ENCODE measurements at regions not wholly inside any gene's neighbourhood (a gene's known extent, or its start where the extent isn't known, plus 50 kb on each side); places are given as distances from the start of the nearest gene placed in this dataset.

DNA sequence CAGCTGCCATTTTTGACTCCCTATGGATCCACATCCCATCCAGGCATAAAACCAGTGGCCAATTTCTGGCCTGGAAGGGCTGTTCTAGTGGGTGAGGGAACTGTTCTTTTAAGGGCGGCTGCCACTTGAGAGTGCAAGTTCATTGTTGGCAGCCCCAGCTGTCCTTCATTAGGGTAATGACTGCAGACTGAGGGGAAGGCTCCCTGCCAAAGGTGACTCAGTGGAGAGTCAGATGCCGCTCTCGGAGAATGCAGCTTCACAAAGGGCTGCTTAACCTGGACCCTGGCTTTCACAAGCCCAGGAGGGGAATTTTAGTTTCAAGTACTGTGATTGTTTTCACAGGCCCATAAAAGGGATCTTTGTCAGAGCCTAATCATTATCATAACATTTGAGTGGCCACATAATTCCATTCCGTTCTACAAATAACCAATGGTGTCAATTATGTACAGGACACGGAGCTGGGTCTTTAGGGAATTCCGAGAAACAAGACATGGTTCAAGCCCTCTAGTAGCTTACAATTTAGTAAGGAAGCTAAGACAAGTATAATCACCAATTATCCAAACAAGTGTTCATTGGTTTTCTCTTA is 235.7 kb downstream of the CDCA7 start:
- no peak for DNase-seq

DNA sequence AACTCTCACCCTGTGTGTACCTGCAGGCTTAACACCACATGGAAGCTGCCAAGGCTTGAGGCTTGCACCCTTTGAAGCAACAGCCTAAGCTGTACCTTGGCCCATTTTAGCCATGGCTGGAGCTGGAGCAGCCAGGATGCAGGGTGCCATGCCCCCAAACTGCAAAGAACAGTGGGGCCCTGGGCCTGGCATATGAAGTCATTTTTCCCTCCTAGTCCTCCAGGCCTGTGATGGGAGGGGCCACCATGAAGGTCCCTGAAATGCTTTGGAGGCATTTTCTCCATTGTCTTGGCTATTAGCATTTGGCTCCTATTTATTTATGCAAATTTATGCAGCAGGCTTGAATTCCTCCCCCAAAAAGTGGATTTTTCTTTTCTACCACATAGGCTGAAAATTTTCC is 238.4 kb downstream of the CDCA7 start:
- DNase-seq, result no peak

DNA sequence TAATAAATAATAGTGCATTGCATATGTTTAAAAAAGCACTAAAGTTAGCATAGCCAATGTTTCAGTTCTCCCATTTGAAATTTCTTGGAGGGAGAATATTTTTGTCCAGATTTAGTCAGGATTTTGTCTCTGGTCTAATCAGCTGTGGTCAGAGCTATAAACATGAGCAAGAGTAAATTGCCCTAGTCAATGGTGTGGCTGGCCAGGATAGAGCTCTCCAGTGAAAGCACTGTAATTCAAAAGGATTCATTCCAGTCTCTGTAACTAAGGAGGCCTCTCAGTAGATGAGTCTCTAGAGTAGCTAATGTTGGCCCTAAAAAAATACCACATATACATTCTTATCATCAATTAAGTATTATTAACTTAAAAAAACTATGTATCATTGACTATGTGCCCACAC is 241.6 kb downstream of the CDCA7 start:
- DNase-seq, result no peak

DNA sequence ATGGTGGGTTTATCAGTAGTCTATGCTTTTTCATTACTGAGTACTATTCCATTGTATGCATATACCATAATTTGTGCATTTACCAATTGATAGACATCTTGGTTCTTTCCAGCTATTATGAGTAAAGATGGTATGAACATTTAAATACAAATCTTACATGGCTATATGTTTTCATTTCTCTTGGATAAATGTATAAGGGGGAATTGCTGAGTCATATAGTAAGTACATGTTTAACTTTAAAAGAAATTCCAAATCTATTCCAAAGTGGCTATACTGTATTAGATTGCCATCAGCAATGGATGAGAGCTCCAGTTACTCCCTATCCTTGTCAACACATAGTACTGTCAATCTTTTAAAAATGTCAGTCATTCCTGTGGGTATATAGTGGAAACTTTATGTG is 243.9 kb downstream of the CDCA7 start:
- no peak for DNase-seq

DNA sequence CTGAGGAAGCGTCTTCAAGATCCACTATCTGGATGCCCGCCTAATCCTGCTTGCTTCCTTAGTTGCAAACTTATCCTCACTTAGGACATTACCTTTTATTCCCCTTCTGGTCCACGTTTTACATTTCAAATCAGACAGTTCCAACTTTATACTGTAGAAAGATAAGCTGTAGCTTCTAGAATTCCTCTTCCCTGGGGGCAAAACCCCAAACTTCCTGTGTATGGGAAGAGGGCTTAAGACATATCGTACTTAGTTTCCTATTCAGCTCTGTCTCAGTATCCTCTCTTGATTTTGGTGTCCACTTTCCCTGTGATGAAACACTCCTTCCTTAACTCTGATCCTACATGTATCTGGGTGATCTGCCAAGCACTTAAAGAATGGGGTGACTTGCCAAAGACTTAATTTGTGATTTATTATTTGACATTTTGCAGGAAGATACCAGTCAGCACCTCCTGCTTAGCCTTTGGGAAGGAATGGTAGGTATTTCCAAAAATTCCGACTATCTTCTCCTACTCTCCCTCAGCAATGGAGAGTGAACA is 245.2 kb downstream of the CDCA7 start:
- no peak for DNase-seq

DNA sequence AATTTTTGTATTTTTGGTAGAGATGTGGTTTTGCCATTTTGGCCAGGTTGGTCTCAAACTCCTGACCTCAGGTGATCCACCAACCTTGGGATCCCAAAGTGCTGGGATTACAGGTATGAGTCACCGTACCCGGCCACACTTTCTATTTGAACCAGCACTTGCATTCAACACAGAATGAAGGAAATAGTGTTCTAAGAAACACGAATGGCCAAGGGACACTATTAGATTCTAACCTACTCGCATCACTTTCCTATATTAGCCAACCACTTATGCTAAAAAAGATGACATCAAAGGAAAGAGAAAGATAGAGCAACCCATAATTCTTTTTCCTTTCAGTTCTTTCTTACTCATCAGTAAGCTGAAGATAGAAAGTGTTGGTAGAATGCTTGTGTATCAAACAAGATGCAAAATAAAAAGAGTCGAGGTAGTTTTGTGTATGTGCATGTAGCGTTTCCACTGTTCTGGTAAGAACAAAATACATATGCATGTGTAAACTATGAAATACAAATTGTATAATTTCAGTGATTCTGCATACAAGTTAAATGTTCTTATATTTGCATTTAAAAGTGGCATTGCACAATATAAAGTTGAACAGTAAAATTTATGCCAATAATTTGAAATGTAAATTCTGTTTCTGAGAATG is 247.6 kb downstream of the CDCA7 start:
- no peak for DNase-seq

DNA sequence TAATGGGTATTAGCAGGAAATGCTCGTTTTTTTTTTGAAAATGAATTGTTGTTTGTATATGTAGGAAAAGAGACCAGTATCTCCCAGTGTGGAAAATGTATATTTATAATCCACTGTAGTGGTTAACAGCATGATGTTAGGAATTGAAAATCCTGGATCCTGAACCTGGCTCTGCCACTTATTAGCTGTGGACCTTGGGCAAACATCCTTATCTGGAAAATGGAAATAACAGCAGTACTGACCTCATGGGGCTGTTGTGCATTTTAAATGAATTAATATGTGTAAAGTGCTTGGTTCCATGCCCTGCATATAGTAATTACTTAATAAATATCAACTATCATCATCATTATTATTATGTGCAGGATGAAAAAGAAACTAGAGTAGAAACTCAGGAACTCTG is 251.3 kb downstream of the CDCA7 start:
- DNase-seq, result no peak

DNA sequence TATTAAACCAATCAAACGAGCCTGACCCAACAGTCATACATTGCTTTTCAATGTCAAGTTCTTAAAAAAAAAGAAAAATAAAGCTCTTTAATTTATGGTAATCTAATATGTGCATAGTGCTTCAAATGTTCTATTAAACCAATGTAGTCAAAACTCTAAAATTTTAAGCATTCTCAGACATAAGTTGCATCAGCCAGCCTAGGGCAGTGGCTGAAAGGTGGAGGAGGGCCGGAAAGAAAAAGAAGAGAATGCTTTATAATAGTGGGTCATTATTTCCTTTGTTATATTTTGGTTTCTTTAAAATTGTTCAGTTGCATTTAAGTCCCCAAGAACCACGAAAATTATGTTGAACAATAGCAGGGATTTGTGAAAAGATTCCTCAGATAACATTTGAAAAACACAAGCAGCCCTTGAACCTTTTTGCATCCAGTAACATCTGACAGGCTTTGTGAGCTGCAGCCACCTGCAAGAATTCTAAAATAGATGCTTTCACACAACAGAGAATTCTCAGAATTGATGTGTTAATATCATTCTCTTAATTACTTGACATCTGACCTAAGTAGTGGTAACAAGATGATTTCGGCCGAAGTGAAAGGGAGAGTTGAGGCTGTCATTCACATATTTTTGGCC is 252.1 kb downstream of the CDCA7 start:
- no peak for DNase-seq

DNA sequence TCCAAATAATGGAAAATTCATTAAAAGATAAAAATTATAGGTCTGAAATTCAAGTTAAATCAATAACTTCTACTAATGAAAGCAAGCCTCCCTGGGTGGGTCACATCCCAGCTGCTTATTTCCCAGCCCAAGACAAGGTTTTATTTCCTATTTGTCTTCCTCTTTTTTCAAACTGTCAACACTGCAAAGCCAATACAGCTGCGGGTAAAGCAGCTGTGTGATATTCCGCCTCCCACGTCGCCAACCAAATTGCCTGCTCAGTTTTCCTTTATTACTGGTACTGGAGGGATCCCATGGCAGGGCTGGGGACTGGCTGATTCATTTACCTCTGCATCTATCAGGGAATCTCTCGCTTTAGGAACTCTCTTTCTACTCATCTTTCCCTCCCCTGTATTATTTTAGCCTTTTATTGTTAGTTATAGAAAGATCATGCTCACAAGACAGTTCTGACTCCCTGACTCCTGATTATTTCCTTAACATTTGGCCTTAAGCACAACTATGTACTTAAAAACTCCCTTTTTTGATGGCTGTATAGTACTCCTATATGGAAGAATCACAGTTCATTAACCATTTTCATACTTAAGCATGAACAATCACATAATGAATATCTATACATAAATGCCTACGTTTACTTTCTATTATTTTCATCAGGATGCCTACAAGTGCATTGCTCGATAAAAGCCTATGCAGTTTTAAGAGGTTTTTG is 253.1 kb downstream of the CDCA7 start:
- DNase-seq, result no peak

DNA sequence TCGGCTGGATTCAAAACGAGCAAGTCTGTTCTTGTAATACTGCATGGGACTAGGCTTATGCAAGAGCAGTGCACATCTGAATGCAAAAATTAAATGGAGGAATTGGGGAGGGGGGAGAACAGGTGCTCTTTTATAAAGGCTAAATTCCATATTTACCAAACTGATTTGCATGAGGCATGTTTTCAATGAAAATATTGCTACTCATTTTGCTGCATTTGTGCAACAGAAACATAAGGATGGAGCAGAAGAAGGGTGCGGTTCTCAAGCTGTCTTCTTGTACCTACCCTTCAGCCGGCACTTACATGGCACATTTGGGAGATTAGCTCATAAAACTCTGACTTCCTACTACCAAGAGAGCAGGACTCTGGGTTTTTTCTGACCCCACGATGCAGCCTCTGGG is 256.4 kb downstream of the CDCA7 start:
- no peak for DNase-seq

DNA sequence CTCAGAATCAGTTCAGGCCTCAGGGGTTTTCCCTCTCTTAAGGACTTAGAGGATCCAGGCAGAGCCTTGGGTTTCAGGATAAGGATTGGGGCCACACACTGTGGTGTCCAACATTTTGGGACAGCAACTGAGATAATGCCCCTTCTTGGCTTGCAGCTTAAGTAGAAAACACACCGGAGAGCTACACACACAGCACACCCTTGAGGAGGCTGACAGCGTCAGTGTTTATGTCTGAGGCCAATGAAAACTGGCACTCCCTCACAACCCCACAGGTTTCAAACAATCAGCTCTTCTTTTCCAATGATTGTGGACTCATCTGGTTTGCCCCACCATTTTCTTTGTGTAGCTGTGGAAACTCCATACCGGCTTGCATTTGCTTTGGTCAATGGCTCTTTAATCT is 257.7 kb downstream of the CDCA7 start:
- no peak for DNase-seq

DNA sequence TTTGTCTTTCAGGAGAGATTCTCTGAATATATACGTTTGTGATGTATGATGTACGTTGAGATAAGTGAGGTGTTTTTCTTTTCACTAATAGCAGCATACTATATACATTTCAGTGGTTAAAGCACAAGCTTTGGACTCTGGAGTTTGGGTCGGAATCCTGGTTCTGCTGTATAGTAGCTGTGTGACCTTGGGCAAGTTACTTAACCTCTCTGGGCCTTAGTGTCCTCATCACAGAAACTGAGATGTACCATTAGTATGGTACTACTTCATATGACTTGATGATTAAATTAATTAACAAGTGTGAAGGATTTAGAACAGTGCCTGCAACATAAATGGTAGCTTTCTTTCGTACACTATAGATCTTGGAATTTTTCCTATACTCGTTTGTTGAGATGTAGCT is 258.7 kb downstream of the CDCA7 start:
- DNase-seq, result no peak

DNA sequence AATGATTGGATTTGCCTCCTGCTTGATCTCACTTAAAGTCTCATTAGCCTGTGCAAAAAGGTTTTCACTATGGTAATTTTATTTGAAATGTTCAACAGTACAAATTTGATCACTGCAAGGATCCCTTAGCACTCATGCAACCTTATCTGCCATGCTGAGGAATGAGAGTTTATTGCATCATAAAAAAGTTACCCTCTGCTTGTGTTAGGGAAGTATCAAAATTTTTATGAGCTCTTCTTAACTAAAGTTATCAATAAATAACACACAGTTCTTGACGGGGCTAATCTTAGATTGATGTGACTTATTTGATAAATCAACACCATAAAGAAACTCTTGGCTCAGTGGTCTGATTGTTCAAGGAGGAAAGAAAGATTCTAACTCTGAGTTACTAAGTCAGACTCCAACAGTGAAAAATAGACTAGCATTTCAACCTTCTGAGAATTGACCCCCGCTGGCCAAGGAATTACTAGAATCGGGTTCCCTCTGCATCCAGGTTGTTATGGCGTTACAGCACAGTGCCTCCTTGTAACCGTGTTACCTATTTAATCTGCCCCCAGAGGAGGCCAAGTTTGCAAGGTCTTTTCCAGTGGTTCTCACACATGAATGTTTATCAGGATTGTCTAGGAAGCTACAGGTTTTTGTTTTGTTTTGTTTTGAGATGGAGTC is 259.7 kb downstream of the CDCA7 start:
- DNase-seq, result no peak

DNA sequence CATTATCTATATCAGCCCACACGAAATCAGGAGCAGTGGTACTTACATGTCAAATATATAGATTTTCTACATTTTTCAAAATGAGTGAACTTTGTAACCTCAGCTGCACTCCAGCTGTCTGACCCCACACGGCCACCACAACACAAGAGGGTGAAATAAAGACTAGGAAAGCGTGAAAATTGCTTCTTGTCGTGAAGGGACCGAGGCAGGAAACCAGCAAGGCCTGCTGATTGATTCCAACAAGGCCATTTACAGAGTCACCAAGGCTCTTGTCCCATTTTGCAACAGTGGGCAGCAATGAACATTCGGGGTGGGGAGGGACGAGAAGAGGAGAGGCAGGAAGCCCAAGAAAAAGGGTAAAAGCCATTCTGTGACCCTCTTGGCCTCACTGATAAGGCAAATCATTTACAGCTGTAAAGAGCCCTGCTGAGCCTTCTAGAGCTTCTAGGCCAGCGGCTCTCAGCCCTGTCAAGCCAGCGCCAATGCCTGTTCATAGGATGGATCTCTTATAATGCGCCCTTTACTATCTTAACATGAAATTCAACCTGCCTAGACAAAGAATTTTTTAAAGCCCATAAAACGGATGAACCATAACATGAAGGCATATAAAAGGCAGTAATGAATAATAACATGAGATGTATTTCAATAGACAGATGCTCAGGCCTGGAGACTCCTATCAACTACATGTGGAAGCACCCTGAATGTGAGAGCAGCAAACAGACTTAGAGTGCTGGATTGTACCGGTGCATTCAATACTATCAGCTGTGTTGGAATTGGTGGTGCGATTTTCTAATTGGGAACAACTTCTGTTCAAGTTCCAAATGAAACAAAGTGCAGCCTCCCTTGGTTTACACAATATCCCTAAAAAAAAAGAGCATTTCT is 269.0 kb downstream of the CDCA7 start:
- no peak for DNase-seq

DNA sequence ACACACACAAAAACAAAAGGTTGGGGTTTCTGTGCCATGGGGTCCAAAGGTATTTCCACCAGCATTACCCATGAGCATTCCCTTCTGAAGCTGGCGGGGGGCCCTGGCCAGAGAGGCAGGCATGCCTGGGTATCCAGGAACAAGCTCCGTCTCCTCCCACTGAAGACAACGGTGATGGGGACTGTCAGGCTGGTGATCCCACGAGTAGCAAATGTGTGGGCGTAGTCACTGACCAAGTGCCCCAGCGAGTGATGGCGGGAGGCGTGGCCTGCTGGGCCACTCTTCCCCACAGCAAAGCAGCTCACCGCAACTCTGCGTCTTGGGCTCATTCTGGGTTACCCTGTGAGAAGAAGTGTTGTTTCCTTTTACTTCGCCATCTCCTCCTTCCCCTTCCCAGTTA is 270.6 kb downstream of the CDCA7 start:
- DNase-seq, result no peak

DNA sequence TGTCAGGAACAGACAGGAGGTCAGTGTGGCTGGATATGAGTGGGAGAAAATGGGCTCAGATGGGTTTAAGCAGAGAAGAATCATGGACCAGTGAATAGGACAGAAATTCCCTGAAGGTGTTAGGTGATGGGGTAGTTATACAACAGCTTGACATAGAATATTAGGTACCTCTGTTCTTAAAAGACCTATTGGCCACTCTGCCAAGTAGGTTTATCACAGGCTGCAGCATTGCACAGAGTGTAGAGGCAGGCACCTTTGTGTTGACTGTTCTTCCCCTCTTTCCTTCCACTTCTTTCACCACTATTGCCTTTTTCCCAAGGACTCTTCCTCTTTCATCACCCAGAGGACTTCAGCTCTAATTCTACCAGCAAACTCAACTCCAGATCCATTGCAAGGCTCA is 274.4 kb downstream of the CDCA7 start:
- DNase-seq, result no peak

DNA sequence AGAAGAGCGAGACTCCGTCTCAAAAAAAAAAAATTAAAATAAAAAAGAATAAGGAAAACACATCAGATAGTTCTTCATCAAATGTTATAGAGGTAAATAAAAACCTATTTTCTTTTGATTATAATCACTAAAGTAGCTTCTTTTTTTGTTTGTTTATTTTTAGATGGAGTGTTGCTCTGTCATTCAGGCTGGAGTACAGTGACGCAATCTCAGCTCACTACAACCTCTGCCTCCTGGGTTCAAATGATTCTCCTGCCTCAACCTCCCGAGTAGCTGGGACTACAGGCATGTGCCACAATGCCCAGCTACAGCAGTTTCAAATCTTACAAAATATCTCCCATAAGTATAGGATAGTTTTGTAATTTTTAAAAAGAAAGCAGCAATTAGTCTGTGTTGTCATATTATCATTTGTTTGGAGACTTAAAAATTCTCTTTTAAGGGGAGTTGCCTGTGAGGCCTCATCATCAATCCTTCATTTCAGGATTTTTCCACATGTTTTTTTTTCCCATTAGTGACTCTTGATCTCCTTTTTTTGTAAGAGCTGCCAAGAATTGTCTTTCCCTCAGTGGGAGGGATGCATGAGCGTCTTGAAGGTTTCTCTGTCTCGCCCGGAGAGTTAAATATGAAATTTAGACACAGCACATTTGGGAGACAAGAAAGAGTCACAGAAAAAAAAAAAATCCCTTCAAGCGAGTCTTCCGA is 275.9 kb downstream of the CDCA7 start:
- DNase-seq, result no peak

DNA sequence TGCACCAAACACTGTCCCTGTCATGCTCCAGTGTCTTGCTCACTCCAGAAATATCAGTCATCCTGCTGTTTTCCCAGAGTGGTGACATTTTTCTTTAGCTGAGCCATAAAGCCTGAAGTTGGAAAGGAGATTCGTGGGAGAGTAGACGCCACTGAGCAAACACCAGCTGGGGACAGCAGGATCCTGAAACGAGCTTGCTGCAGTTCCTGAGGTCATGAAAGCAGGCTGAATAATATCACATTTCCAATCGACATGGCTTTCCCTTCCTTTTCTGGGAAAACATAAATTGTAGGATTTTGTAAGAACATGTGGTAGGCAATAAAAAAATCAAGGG is 276.4 kb downstream of the CDCA7 start:
- no peak for DNase-seq

DNA sequence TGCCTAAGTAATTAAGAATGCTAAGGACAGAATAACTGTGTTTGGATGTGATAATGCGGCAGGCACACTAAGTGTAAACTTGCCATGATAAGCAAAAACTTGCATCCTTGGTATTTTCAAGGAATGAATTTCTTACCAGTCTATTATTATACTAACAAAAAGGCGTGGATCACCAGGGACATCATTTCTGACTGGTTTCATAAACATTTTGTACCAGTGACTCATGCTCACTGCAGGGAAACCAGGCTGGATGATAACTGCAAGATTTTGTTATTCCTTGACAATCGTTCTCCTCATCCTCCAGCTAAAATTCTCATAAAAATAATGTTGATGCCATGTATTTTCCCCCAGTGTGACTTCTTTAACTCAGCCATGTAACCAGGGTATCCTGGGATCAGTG is 289.5 kb downstream of the CDCA7 start:
- no peak for DNase-seq

DNA sequence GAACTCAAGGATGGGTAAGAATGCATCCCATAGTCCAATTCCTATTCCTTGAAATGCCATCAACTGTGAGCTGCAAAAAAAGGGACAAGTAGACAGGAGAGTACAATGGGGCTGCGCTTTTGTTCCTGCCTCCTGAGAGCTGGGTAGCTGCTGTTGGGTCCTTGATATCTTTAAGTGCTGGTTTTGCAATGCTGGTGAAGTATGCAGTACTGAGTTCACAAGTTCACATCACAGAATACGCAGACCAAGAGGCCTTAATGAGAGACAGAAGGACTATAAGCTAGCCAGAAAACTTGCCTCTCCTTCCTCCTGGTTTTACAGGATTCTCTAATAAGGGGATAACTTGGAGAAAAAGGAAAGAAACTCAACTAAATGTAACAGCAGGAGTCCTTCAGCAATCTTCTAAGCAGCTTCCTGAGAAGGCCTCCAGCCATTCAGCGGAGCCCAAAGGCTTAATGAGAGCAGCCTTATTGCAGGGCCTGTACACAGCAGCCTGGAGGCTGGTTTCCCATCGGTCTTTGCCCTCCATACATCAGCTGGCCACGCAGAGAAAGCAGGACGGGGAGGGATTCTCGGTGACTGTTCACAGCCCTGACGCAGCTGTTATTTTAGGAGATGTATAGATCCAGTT is 293.1 kb downstream of the CDCA7 start:
- DNase-seq, result no peak

DNA sequence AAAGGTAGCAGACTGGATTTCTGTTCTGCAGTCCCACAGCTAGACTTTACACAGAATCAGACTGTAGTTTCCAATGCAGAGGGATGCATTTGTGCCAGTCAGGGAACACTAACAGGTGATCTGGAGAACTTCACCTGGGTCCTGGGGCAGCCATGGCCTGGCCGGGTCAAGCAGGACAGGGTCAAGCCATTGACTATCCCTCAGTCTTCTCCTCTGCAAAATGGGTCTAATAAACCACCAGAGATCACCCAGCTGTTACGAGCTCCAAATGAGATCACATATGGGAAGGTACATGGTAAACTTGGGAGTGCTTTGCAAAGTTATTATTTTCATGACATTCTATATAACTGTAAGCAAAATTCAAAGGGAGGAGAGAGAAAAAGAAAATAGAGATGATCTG is 294.1 kb downstream of the CDCA7 start:
- DNase-seq, result no peak
